ENCODE measurements at regions not wholly inside any gene's neighbourhood (a gene's known extent, or its start where the extent isn't known, plus 50 kb on each side); places are given as distances from the start of the nearest gene placed in this dataset.

DNA sequence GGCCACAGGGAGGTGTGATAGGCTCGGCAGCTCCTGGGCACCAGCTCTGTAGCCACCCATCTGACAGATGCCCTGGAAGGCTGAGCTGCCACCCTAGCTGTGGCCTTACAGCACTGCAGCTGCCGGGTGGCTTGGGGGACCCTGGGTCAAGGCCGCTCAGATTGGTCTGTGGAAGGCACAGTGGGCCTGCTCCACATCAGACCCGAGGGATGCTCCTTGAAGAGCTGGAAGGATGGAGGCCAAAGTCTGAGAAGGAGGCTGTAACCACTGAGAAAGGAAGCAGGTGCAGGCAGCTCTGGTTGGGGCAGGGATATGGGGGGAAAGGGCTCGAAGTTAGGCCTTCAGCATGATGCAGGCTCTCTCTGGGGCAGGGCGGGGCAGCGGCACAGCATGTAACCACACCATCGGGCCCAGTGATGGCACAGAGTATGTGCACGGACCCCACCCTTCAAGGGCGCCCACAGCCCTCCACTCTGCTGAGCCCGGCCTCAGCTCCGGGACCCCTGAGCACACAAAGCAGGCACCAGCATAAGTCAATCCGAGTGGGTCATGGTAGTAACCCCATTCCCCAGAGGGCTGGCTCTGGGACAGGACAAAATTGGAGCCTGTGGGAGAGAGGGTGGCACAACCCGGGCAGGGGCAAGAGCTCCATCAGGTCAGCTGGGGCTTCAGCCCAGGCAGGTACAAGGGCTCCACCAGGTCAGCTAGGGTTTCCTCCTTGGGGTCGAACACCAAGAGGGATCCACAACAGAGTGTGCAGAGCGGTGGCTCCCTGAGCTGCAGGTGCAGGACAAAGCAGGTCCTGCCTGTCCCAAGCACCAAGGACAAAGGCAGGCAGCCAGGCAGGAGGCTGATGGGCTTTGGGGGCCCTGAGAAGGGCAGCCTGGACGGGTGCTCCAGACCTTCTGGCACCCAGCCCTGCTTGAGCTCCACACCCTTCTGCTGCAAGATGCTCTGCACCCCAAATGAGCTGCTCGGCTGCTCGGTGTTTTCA lies 1511.1 kb downstream of the BRD1 start:
- TF ChIP-seq, protein P1, sequence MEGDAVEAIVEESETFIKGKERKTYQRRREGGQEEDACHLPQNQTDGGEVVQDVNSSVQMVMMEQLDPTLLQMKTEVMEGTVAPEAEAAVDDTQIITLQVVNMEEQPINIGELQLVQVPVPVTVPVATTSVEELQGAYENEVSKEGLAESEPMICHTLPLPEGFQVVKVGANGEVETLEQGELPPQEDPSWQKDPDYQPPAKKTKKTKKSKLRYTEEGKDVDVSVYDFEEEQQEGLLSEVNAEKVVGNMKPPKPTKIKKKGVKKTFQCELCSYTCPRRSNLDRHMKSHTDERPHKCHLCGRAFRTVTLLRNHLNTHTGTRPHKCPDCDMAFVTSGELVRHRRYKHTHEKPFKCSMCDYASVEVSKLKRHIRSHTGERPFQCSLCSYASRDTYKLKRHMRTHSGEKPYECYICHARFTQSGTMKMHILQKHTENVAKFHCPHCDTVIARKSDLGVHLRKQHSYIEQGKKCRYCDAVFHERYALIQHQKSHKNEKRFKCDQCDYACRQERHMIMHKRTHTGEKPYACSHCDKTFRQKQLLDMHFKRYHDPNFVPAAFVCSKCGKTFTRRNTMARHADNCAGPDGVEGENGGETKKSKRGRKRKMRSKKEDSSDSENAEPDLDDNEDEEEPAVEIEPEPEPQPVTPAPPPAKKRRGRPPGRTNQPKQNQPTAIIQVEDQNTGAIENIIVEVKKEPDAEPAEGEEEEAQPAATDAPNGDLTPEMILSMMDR (IDR thresholded peaks at IDR 0.05): no peak
- DNase-seq: peak in 1 of 2 donors; percentile 24
- Histone ChIP-seq H3K9me3 (peaks cover 6% of the 10 kb centered on the region), H3K4me1 (no peaks in the 10 kb centered on the region), H3K27ac (no peak overlapping the region), H3K36me3 (ENCODE audit: insufficient read depth in 1 of 2, low read depth in 1 of 2) (no peaks in the 10 kb centered on the region), H3K27me3 (ENCODE audit: insufficient read depth in 3 of 3, low read length in 2 of 3) (peaks cover 0 to 2% (median 0%) of the 10 kb centered on the region in 3 donors), H3K4me3 (no peak overlapping the region)
- ATAC-seq: no peak
- intact Hi-C loops (cut with DNase I): no loop called here
- whole genome bisulfite sequencing, 3 donors: 74 to 80% (median 77%) methylated on average over 16 to 19 of the region's 19 CpGs

DNA sequence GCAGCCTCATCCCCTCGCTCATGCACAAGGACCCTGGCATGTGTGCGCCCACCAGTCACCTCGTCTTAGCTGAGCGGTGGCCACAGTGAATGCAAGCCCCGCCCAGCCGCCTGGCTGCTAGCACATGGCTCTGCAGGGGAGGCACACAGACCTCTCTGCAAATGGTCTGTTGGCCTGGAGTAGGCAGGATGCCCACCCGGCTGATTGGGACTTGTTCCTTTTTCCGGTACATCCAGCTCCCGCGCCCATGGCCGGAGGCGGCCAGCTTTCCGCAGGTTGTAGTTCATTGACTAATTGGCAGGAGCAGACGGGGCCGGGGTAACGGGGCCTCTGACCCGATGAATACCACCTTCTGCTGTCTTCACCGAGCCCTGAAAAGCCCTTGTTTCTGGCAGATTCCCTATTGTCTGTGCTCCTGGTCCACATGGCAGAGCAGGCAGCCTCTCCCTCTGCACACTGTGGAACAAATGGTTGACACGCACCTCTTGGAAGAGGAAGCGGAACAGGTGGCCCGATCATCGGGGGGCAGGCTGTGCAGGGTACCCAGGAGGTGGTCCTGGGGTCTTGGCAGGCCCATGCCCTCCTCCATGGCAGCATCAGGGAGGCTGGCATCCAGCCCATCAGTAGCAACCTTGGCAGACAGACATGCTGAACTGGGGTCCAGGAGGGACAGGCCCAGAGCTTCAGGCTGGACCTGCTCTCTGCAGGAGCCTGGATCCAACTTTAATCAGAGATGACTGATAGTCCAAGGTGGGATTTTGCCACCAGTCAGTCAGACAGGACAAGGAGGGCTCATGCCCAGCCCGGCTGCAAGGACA lies 1512.0 kb downstream of the BRD1 start:
- Histone ChIP-seq H3K4me3 (no peak overlapping the region), H3K27me3 (ENCODE audit: insufficient read depth in 3 of 3, low read length in 2 of 3) (no peaks in the 10 kb centered on the region), H3K36me3 (ENCODE audit: insufficient read depth in 1 of 2, low read depth in 1 of 2) (no peaks in the 10 kb centered on the region), H3K9me3 (peaks cover 7% of the 10 kb centered on the region), H3K4me1 (no peaks in the 10 kb centered on the region), H3K27ac (no peak overlapping the region)
- DNase-seq: peak in 1 of 2 donors; percentile 30
- WGBS, 3 donors: 56 to 69% (median 63%) methylated on average over 23 of the region's 23 CpGs
- TF ChIP-seq, protein P1 (IDR thresholded peaks at IDR 0.05): no peak
- ATAC-seq: no peak
- intact Hi-C loops (cut with DNase I): no loop called here

DNA sequence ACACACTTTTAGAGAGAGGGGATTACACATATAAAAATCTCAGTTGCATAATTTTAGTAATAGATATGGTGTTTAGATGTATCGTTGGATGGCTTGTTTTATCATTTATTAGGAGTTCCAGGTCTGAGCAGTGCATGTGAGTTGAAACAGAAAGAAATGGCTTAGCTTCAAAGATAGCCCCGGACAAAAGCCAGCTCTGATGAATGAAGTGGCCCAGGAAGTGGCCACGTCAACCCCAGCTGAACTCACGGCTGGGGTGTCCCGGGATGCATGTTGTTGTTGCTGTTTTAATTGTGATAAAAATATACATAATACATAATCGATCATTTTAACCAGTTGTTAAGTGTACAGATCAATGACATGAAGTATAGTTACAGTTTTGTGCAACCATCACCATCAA lies 1513.6 kb downstream of the BRD1 start:
- H3K4me3 ChIP-seq: no peak overlapping the region
- H3K4me1 ChIP-seq: no peaks in the 10 kb centered on the region
- TF ChIP-seq, protein P1 (IDR thresholded peaks at IDR 0.05): no peak
- 62 to 67% (median 65%) methylated on average over 6 of the region's 6 CpGs for WGBS, 3 donors
- H3K36me3 ChIP-seq (ENCODE audit: insufficient read depth in 1 of 2, low read depth in 1 of 2): no peaks in the 10 kb centered on the region
- H3K27ac ChIP-seq: no peak overlapping the region
- DNase-seq (no peak), ATAC-seq (no peak)
- no peaks in the 10 kb centered on the region for H3K27me3 ChIP-seq (ENCODE audit: insufficient read depth in 3 of 3, low read length in 2 of 3)
- peaks cover 7% of the 10 kb centered on the region for H3K9me3 ChIP-seq
- intact Hi-C loops (cut with DNase I): no loop called here

DNA sequence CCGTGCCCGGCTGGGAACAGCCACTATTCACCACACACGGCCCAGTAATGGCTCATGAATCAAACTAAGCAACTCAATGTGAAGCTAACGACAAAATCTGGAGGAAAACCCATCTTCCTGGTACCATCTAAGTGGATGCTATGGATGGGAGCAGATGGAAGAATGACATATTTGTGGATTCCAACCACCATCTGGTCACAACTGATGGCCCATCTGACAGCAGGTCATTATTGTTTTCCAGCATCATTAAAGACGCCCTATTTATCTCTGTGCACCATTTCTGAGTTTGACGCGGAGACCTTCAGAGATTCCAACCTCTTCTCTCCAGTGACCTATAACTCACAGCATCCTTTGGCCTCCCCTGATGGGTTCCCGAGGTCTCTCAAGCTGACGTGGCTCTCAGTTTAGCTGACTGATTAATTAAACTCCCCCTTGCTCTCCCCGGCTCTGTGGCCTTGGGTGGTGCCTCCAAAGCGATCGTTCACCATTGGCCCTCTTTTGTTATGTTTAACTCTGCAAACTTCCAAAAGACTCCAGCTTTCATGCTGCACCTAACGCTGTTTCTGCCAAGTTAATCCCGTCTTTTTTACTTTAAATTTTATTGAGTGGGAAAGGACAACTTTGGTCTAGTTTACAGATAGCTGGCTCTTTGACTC lies 1514.4 kb downstream of the BRD1 start:
- TF ChIP-seq, protein P1 (IDR thresholded peaks at IDR 0.05): no peak
- no peaks in the 10 kb centered on the region for H3K27me3 ChIP-seq (ENCODE audit: insufficient read depth in 3 of 3, low read length in 2 of 3)
- 68 to 75% (median 72%) methylated on average over 14 of the region's 14 CpGs for WGBS, 3 donors
- ATAC-seq (no peak), DNase-seq (no peak)
- no peaks in the 10 kb centered on the region for H3K4me1 ChIP-seq
- H3K36me3 ChIP-seq (ENCODE audit: insufficient read depth in 1 of 2, low read depth in 1 of 2): no peaks in the 10 kb centered on the region
- H3K4me3 ChIP-seq: no peak overlapping the region
- H3K9me3 ChIP-seq: peaks cover 7% of the 10 kb centered on the region
- intact Hi-C loops (cut with DNase I): no loop called here
- H3K27ac ChIP-seq: no peak overlapping the region

Measured in psoas muscle (tissue), 7 donors.